ENCODE measurements at regions not wholly inside any gene's neighbourhood (a gene's known extent, or its start where the extent isn't known, plus 50 kb on each side); places are given as distances from the start of the nearest gene placed in this dataset.
"Not testable (repeated sequence)": the region's sequence is repeated elsewhere in the genome, so short reads cannot be mapped to it uniquely, and the experiment has no call there.

- H2AK5ac ChIP-seq (ENCODE audit: low read length, severe bottlenecking) = no peak overlapping the region
- no peak overlapping the region for H3K27ac ChIP-seq (ENCODE audit: low read length, poor library complexity, severe bottlenecking)
- H3K4me1 ChIP-seq (ENCODE audit: control insufficient read depth, insufficient read depth, low read depth, low read length) = no peaks in the 10 kb centered on the region
- 0% methylated on average over 4 of the region's 4 CpGs for WGBS
- DNase-seq = peak; percentile 73
- no peak overlapping the region for H3K9ac ChIP-seq (ENCODE audit: low read length)
- H3K23ac ChIP-seq (ENCODE audit: low read length in 2 of 2) = no peak overlapping the region
- H3K79me1 ChIP-seq (replicated peaks; ENCODE audit: low read length, poor library complexity, severe bottlenecking) = no peaks in the 10 kb centered on the region
- H3K4ac ChIP-seq (ENCODE audit: low read depth in 1 of 2, low read length in 2 of 2) = no peak overlapping the region
- no peak overlapping the region for H3K18ac ChIP-seq (ENCODE audit: low read depth in 1 of 2, low read length in 2 of 2)
- no peak overlapping the region for H4K91ac ChIP-seq (ENCODE audit: low read length)
- no peaks in the 10 kb centered on the region for H3K27me3 ChIP-seq (ENCODE audit: control insufficient read depth in 1 of 2, insufficient read depth in 1 of 2, low read length in 2 of 2)
- H3K36me3 ChIP-seq (ENCODE audit: control insufficient read depth in 1 of 2, insufficient read depth in 2 of 2, low read depth in 1 of 2, low read length in 2 of 2) = no peaks in the 10 kb centered on the region
- no peak overlapping the region for H2BK120ac ChIP-seq (ENCODE audit: low read depth, low read length)
- no peaks in the 10 kb centered on the region for H3K9me3 ChIP-seq (ENCODE audit: control insufficient read depth, low read length)
- H2BK5ac ChIP-seq (ENCODE audit: low read depth, low read length, poor library complexity, severe bottlenecking) = no peak overlapping the region
- H2BK12ac ChIP-seq (ENCODE audit: low read length in 2 of 2) = no peak overlapping the region
- no peak overlapping the region for H2AFZ ChIP-seq (ENCODE audit: low read depth, low read length)
- H3K14ac ChIP-seq (ENCODE audit: low read length in 2 of 2) = no peak overlapping the region
- no peak overlapping the region for H3K4me3 ChIP-seq (ENCODE audit: insufficient read depth in 1 of 2, low read depth in 1 of 2, low read length in 2 of 2)
- no peak overlapping the region for H2BK15ac ChIP-seq (ENCODE audit: low read depth, poor library complexity, severe bottlenecking)
- no peak overlapping the region for H4K8ac ChIP-seq (ENCODE audit: low read length)
- no peak overlapping the region for H3K4me2 ChIP-seq (ENCODE audit: low read length, poor library complexity, severe bottlenecking)
Observed at GRCh38 chr6:113723182-113723581, 134.0 kb upstream of the MARCKS start.

DNA sequence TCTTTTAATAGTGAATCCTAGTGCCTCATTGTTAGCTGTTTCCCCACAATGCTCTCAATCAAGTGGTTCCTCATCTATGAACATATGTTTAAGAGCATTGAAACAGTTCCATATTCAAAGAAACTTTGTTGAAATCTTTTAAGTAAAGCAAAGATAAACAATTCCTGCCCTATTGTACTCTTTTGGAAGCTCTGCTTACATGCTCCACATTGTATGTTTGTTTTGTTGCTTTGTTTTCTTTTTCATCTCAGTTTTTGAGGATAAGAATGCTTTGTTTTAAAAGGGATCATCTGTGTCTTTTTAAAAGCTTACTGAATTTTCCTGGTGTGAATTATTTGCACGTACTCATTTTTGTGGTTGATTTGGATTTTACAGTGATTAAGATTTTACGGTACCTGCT, 132.2 kb upstream of the MARCKS start:
- H3K4me1 ChIP-seq (ENCODE audit: control insufficient read depth, insufficient read depth, low read depth, low read length); H3K27me3 ChIP-seq (ENCODE audit: control insufficient read depth in 1 of 2, insufficient read depth in 1 of 2, low read length in 2 of 2); H3K27ac ChIP-seq (ENCODE audit: low read length, poor library complexity, severe bottlenecking); H3K4ac ChIP-seq (ENCODE audit: low read depth in 1 of 2, low read length in 2 of 2); DNase-seq; H3K79me1 ChIP-seq (replicated peaks; ENCODE audit: low read length, poor library complexity, severe bottlenecking); H3K4me3 ChIP-seq (ENCODE audit: insufficient read depth in 1 of 2, low read depth in 1 of 2, low read length in 2 of 2); H2AK5ac ChIP-seq (ENCODE audit: low read length, severe bottlenecking); H3K9ac ChIP-seq (ENCODE audit: low read length); H2BK15ac ChIP-seq (ENCODE audit: low read depth, poor library complexity, severe bottlenecking); H4K91ac ChIP-seq (ENCODE audit: low read length); H2BK120ac ChIP-seq (ENCODE audit: low read depth, low read length); H2AFZ ChIP-seq (ENCODE audit: low read depth, low read length); H3K36me3 ChIP-seq (ENCODE audit: control insufficient read depth in 1 of 2, insufficient read depth in 2 of 2, low read depth in 1 of 2, low read length in 2 of 2); H2BK5ac ChIP-seq (ENCODE audit: low read depth, low read length, poor library complexity, severe bottlenecking); H3K9me3 ChIP-seq (ENCODE audit: control insufficient read depth, low read length); H2BK12ac ChIP-seq (ENCODE audit: low read length in 2 of 2); H3K14ac ChIP-seq (ENCODE audit: low read length in 2 of 2); H3K4me2 ChIP-seq (ENCODE audit: low read length, poor library complexity, severe bottlenecking); H3K23ac ChIP-seq (ENCODE audit: low read length in 2 of 2); H4K8ac ChIP-seq (ENCODE audit: low read length): not testable (repeated sequence)
- peak overlapping the region in 1 of 2 experiments; percentile 78 for H3K18ac ChIP-seq (ENCODE audit: low read depth in 1 of 2, low read length in 2 of 2)
- WGBS = 100% methylated on average over 1 of the region's 2 CpGs

GRCh38 chr6:113731541-113731940, 125.6 kb upstream of the MARCKS start:
- Histone ChIP-seq H3K23ac (ENCODE audit: low read length in 2 of 2) (no peak overlapping the region), H2BK15ac (ENCODE audit: low read depth, poor library complexity, severe bottlenecking) (no peak overlapping the region), H3K4me1 (ENCODE audit: control insufficient read depth, insufficient read depth, low read depth, low read length) (no peaks in the 10 kb centered on the region), H3K4ac (ENCODE audit: low read depth in 1 of 2, low read length in 2 of 2) (no peak overlapping the region), H3K27ac (ENCODE audit: low read length, poor library complexity, severe bottlenecking) (no peak overlapping the region), H3K4me3 (ENCODE audit: insufficient read depth in 1 of 2, low read depth in 1 of 2, low read length in 2 of 2) (no peak overlapping the region), H3K9ac (ENCODE audit: low read length) (no peak overlapping the region), H3K14ac (ENCODE audit: low read length in 2 of 2) (no peak overlapping the region), H2AFZ (ENCODE audit: low read depth, low read length) (no peak overlapping the region), H3K36me3 (ENCODE audit: control insufficient read depth in 1 of 2, insufficient read depth in 2 of 2, low read depth in 1 of 2, low read length in 2 of 2) (no peaks in the 10 kb centered on the region), H2BK120ac (ENCODE audit: low read depth, low read length) (no peak overlapping the region), H4K8ac (ENCODE audit: low read length) (no peak overlapping the region), H3K27me3 (ENCODE audit: control insufficient read depth in 1 of 2, insufficient read depth in 1 of 2, low read length in 2 of 2) (no peaks in the 10 kb centered on the region), H3K18ac (ENCODE audit: low read depth in 1 of 2, low read length in 2 of 2) (no peak overlapping the region), H3K9me3 (ENCODE audit: control insufficient read depth, low read length) (no peaks in the 10 kb centered on the region), H2BK5ac (ENCODE audit: low read depth, low read length, poor library complexity, severe bottlenecking) (no peak overlapping the region), H3K79me1 (replicated peaks; ENCODE audit: low read length, poor library complexity, severe bottlenecking) (no peaks in the 10 kb centered on the region), H2BK12ac (ENCODE audit: low read length in 2 of 2) (no peak overlapping the region), H2AK5ac (ENCODE audit: low read length, severe bottlenecking) (no peak overlapping the region), H3K4me2 (ENCODE audit: low read length, poor library complexity, severe bottlenecking) (no peak overlapping the region), H4K91ac (ENCODE audit: low read length) (no peak overlapping the region)
- 100% methylated on average over 1 of the region's 3 CpGs for WGBS
- no peak for DNase-seq

DNA sequence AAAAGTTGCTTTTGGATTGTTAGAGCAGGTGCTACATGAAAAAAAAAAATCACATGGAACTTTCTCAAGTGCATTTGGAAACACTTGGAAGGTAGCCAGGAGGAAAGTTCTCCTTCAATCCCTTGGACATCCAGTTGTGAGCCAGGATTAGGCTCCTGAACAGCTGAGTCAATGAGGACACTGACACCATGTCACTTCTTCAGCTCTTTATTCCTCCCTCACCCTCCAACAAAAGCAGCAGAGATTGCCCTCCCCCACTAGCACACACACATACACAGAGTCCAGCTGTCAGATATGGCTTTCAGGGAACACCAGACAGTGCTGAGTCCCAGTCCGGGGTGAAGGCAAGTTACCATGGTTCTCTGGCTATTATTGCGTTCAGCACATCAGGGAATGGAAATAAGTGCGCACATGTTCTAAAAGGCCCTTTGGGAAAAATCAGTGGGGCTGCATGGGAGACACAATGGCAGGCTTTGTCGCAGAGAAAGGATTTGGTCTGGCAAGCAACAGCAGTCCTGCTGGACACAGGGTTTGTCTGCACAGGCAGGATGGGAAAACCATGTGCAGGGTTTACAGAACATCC, 124.7 kb upstream of the MARCKS start:
- Histone ChIP-seq H4K8ac (ENCODE audit: low read length) (no peak overlapping the region), H3K4me2 (ENCODE audit: low read length, poor library complexity, severe bottlenecking) (no peak overlapping the region), H3K4ac (ENCODE audit: low read depth in 1 of 2, low read length in 2 of 2) (no peak overlapping the region), H2BK15ac (ENCODE audit: low read depth, poor library complexity, severe bottlenecking) (no peak overlapping the region), H3K4me3 (ENCODE audit: insufficient read depth in 1 of 2, low read depth in 1 of 2, low read length in 2 of 2) (no peak overlapping the region), H3K18ac (ENCODE audit: low read depth in 1 of 2, low read length in 2 of 2) (no peak overlapping the region), H3K4me1 (ENCODE audit: control insufficient read depth, insufficient read depth, low read depth, low read length) (no peaks in the 10 kb centered on the region), H2BK5ac (ENCODE audit: low read depth, low read length, poor library complexity, severe bottlenecking) (no peak overlapping the region), H3K79me1 (replicated peaks; ENCODE audit: low read length, poor library complexity, severe bottlenecking) (no peaks in the 10 kb centered on the region), H2BK120ac (ENCODE audit: low read depth, low read length) (no peak overlapping the region), H2BK12ac (ENCODE audit: low read length in 2 of 2) (no peak overlapping the region), H3K9ac (ENCODE audit: low read length) (no peak overlapping the region), H3K23ac (ENCODE audit: low read length in 2 of 2) (no peak overlapping the region), H3K36me3 (ENCODE audit: control insufficient read depth in 1 of 2, insufficient read depth in 2 of 2, low read depth in 1 of 2, low read length in 2 of 2) (no peaks in the 10 kb centered on the region), H3K27ac (ENCODE audit: low read length, poor library complexity, severe bottlenecking) (no peak overlapping the region), H2AK5ac (ENCODE audit: low read length, severe bottlenecking) (no peak overlapping the region), H3K9me3 (ENCODE audit: control insufficient read depth, low read length) (no peaks in the 10 kb centered on the region), H3K14ac (ENCODE audit: low read length in 2 of 2) (no peak overlapping the region), H4K91ac (ENCODE audit: low read length) (no peak overlapping the region), H2AFZ (ENCODE audit: low read depth, low read length) (no peak overlapping the region), H3K27me3 (ENCODE audit: control insufficient read depth in 1 of 2, insufficient read depth in 1 of 2, low read length in 2 of 2) (no peaks in the 10 kb centered on the region)
- WGBS = 64% methylated on average over 4 of the region's 4 CpGs
- DNase-seq = peak; percentile 45

All from mesenchymal stem cell (in vitro differentiated cells and primary cell).